Stimulated activated CD4-positive, alpha-beta T cell treated with anti-CD3 and anti-CD28 coated beads, Interleukin-1b, Interleukin-23, amount 100 ng/mL, for 24 hours (primary cell): ENCODE measurements at regions not wholly inside any gene's neighbourhood (a gene's known extent, or its start where the extent isn't known, plus 50 kb on each side); places are given as distances from the start of the nearest gene placed in this dataset.
"Not testable (repeated sequence)": the region's sequence is repeated elsewhere in the genome, so short reads cannot be mapped to it uniquely, and the experiment has no call there.

ENCODE experiments used
- DNase-seq, 4 experiments: peaks; one replicate each; pipeline ENCODE4 v3.0.0-alpha.2; 2020; ENCODE audit warnings: low read depth in 4 of 4, low spot score in 1 of 4

DNA sequence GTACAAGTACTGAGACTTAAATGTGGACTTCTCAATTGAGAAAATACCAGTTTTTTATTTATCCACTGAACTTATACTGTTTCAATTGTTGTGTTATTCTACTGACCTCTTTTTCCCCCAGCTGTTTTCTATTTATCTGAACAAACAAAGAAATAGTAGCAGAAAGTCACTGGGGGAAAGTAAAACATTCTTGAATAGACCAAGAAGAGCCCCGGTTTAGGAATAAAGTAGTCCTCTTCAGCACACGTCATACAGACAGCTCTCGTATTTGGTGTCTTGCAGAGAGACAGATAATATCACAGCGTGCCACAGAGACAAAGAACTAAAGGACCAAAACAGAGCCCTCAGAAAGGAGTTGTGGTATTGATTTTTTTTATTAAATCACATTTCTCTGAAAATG lies 1159.1 kb upstream of the CDH8 start:
- DNase-seq, result no peak

DNA sequence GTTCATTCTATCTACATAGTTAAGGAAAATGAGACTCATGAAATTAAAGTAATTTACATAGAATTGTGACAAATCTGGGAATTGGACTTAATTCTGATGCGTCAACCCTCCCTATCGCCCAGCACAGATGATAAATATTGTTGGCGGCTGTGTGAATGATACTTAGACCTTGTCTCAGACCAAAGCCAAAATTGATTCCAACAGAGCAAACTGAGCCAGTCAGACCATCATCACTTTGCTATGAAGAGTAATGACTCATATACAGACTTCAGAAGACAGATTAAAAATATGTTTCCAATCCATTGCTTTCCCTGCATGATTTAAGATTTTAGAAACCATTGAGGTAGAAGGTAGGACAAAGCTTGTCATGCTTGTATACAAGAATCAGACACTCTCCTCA lies 1156.7 kb upstream of the CDH8 start:
- no peak for DNase-seq

DNA sequence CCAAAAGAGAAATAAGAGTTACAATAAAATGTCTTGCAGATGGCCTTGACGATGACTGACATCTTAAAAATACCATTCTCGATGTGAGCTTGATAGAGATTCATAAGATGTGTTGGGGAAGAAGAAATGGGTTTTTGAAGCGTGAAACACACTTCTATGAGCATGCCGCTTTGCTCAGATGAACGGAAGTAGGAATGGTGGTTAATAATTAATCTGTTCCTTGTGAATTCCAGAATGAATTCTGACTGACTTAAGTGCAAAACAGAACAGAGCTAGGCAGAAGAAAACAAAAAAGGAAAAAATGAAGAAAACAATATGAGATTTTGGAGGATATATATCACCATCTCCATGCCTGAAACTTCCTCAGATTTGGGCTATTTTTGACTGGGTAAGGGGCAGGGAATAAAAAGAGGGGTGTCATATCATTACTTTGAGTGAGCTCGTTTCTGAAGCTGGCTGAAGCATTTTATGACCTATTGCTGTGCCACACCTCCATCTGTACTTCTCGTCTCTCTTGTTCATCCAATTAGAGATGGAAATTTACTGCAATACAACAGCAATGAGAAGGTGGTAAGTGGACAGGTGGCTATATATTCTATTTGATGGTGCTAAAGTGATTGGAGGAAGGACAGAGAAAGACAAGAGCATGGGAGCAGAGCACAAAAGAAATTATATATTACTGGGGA lies 1152.0 kb upstream of the CDH8 start:
- DNase-seq, result no peak

DNA sequence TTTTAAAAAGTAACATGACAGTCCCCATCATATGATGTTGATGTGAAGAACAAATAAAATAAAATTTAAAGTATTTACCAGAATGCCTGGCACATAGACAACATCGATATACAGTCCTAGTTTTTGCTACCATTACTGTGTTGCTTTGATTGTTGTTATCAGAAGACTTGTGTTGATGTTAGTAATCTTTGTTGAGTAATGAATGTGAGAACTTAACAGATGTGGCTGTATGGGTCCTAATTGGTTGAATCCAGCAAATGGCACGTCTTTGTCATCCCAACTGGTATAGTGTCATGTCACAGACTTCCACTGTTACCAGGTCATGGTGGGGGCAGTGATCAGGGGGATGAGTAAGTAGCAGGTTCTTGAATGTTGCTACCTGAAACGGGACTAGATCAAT lies 1151.4 kb upstream of the CDH8 start:
- no peak for DNase-seq

DNA sequence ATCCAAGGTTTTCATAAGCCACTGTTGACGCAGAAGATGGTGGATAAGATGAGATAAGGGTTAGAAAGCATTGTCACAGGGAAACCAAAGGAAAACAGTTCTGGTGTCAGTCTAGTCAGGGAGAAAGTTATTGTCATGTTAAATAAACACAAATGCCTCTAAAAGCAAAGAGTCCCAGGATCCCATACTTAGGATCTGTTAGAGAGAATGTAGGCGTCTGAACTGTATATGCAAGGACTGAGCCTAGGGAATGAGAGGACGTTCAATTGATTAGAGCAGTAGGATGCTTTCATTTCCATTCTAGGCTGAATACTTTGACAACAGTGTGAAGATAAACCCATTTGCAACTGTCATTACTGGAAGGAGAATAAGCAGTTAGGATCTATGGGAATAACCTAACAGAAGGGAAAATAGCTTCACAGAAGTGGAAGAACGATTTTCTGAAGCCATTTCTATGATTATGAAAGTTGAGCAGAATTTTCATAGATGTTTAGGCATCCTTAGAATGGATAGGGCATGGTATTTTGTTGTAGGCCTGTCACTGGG lies 1149.1 kb upstream of the CDH8 start:
- no peak for DNase-seq

DNA sequence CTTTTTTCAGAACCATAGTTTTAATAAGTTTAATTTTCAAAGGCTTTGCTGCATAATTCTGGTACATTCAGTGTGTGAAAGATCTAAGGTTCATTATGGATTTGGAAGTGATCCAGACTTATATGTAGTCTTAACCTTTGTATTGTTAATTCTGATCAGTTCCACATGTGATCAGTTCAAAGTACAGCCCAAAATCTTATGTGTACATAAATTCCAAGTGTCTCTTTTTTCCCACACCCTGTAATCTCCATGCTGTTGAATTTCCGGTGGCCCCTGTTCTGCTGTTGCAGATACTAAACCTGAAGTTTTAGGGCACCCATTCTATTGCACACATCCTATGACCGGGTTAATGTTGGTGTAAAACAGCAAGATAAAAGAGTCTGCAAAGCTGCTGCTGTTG lies 1147.5 kb upstream of the CDH8 start:
- no peak for DNase-seq

DNA sequence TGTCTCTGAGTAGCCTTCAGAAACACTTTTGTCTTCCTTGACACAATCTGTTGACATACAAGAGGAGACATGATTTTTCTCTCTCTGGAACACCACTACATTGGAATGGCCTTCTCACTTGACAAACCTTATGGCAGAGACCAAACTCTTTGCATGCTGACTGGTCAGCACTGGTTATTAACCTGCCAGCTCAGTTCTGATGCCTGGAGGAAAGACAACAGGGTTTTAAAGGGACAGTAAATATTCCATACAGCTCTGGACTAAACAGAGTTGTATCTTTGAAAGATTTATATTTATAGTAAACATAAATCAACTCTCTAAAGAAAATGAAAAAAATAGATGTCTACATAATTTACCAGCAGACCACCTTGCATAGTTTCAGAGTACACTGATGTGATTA lies 1139.1 kb upstream of the CDH8 start:
- DNase-seq, result no peak

GRCh38 chr16:63174801-63175200 lies 1138.6 kb upstream of the CDH8 start:
- no peak for DNase-seq

DNA sequence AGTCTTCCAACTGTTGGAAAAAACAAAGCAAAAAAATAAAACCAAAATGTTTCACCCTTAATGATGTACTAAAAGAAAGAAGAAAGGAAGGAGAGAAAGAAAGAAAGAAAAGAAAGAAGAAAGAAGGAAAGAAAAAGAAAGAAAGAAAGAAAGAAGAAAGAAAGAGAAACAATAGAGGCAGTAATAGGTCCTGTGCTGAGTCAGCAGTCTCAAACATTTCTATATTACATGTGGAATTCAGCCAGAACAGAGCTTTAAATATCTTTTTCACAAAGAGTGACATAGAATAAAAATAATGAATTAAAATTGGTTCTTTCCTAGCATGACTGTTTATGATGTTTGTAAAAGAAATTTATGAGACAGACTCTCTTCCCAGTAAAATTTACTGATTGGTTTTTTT lies 1135.3 kb upstream of the CDH8 start:
- no peak for DNase-seq

DNA sequence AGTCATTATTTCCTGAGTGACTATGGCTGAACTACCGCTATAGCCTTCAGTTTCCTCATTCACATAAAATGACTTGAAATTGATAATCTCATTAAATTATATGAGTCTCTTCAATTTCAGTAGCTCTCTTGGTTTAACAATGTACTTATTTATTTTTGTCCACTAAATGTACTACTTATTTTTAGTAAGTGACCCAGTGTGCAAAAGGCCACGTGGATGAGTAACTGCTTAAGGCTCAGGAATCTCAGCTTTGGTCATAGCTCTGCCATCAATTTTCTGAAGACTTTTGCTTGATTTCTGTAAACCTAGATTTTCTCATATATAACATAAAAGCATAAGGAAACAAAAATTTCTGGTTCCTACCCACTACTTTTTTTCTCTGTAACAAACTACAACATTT lies 1132.9 kb upstream of the CDH8 start:
- DNase-seq, result no peak

GRCh38 chr16:63157818-63158217 lies 1121.6 kb upstream of the CDH8 start:
- DNase-seq, result no peak

DNA sequence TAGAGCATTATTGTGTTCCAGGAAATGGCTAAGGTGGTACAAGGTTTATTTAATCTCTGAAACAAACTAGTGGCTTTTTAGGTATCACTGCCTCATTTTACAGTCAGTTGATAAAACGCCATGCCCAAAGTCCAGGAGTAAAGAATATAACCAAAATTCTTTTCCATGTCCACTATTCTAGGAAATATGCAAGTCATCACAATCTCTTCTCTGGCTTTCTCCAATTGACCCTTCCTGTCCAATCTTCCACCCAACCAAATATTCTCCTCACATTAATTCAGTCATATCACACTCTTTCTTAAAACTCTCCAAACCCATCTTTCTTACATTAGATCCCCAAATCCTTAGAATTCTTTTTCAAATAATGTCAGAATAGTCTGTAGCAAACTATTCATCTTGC lies 1110.0 kb upstream of the CDH8 start:
- no peak for DNase-seq

GRCh38 chr16:63145411-63145810 lies 1109.2 kb upstream of the CDH8 start:
- no peak for DNase-seq

DNA sequence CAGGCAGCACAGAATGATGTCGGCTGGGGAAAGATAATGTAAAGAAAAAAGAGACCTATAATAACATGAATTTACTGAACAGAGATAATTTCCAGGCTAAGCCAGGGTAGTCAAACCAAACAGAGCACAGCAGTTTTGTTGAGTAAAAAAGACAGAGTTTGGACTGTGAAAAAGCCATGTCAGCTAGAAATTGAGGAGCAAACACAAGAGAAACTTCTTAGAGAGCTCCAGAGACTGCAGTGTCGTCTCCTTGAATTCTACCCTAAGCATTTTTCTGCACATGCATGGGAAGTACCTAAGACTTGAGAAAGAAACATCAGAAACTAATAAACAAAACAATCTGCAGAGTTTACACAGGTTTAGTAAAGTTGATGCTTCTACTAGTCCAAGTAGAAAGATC lies 1098.8 kb upstream of the CDH8 start:
- no peak for DNase-seq

- no peak for DNase-seq
Observed at GRCh38 chr16:63131503-63131902, 1095.3 kb upstream of the CDH8 start.

- DNase-seq, result no peak
Observed at GRCh38 chr16:63130942-63131341, 1094.7 kb upstream of the CDH8 start.

DNA sequence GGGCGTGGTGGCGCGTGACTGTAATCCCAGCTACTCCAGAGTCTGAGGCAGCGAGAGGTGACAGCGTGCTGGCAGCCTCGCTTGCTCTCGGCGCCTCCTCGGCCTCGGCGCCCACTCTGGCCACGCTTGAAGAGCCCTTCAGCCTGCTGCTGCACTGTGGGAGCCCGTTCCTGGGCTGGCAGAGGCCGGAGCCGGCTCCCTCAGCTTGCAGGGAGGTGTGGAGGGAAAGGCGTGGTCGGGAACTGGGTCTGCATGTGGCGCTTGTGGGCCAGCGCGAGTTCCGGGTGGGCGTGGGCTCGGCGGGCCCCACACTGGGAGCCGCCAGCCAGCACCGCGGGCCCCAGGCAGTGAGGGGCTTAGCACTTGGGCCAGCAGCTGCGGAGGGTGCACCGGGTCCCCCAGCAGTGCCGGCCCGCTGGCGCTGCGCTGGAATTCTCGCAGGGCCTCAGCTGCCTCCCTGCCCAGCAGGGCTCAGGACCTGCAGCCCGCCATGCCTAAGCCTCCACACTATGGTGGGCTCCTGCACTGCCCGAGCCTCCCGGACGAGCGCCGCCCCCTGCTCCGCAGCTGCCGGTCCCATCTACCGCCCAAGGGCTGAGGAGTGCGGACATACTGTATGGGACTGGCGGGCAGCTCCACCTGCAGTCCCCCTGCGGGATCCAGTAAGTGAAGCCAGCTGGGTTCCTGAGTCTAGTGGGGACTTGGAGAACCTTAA lies 1093.3 kb upstream of the CDH8 start:
- no peak for DNase-seq

DNA sequence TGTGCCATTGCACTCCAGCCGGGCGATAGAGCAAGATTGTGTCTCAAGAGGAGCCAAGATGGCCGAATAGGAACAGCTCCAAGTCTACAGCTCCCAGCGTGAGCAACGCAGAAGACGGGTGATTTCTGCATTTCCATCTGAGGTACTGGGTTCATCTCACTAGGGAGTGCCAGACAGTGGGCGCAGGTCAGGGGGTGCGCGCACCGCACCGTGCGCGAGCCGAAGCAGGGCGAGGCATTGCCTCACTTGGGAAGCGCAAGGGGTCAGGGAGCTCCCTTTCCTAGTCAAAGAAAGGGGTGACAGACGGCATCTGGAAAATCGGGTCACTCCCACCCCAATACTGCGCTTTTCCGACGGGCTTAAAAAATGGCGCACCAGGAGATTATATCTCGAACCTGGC lies 1083.7 kb upstream of the CDH8 start:
- DNase-seq, result not testable (repeated sequence)

- DNase-seq, result no peak
Observed at GRCh38 chr16:63100082-63100481, 1063.8 kb upstream of the CDH8 start.

- no peak for DNase-seq
Observed at GRCh38 chr16:63096857-63097256, 1060.6 kb upstream of the CDH8 start.

DNA sequence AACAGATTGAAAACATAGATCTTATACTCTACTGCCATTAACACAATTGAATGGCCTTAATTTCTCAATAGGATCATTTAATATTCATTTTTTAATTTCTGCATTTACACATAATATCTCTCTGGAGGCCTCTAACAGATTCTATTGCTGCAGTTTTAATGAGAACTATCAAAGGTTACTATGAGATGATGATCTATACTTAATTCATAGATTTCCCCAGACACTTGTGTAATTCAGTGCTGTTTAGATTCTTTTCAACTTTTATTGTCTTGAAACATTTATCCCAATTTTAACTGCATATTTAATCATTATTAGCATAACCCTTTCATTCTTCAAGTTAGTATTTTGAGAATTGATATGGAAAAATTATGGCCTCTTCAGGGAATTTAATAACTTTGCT lies 1056.5 kb upstream of the CDH8 start:
- DNase-seq, result no peak

- no peak for DNase-seq
Observed at GRCh38 chr16:63082101-63082500, 1045.9 kb upstream of the CDH8 start.

GRCh38 chr16:63080746-63081145 lies 1044.5 kb upstream of the CDH8 start:
- DNase-seq, result no peak
